ENCODE measurements at regions not wholly inside any gene's neighbourhood (a gene's known extent, or its start where the extent isn't known, plus 50 kb on each side); places are given as distances from the start of the nearest gene placed in this dataset.

DNA sequence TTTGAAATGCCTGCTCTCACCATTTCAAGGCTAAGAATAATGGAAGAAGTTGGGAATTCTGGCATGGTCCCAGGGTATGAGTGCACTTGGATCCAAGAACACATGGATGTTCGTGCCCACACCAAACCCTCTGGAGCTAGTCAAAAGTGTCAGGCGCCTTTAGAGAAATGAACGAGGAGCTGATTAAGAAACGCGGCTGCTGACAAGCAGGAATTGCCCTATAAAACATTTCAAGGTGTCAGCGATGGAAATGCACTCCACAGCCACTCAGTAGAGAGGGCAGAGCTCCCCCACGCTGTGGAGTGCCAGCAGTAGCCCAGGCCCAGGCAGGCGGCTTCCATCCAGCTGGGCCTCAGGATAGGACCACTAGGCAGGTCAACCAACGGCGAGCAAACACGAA, 213.7 kb downstream of the TTC32 start:
- no peak for TF ChIP-seq EZH2 (optimal IDR thresholded peaks at IDR 0.05; ENCODE audit: low read depth, low read length)
- TF ChIP-seq, protein P1, sequence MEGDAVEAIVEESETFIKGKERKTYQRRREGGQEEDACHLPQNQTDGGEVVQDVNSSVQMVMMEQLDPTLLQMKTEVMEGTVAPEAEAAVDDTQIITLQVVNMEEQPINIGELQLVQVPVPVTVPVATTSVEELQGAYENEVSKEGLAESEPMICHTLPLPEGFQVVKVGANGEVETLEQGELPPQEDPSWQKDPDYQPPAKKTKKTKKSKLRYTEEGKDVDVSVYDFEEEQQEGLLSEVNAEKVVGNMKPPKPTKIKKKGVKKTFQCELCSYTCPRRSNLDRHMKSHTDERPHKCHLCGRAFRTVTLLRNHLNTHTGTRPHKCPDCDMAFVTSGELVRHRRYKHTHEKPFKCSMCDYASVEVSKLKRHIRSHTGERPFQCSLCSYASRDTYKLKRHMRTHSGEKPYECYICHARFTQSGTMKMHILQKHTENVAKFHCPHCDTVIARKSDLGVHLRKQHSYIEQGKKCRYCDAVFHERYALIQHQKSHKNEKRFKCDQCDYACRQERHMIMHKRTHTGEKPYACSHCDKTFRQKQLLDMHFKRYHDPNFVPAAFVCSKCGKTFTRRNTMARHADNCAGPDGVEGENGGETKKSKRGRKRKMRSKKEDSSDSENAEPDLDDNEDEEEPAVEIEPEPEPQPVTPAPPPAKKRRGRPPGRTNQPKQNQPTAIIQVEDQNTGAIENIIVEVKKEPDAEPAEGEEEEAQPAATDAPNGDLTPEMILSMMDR (IDR thresholded peaks at IDR 0.05; ENCODE audit: low read length) = no peak
- TF ChIP-seq EZH2phosphoT487 (IDR thresholded peaks at IDR 0.05; ENCODE audit: low read length) = no peak

Data from MM.1S (cell line).